ENCODE measurements at regions not wholly inside any gene's neighbourhood (a gene's known extent, or its start where the extent isn't known, plus 50 kb on each side); places are given as distances from the start of the nearest gene placed in this dataset.

- no peak for DNase-seq (ENCODE audit: low read depth)
- no peak for TF ChIP-seq CTCF (IDR thresholded peaks at IDR 0.05; ENCODE audit: insufficient read depth, low read length, poor library complexity, severe bottlenecking)
- H3K4me3 ChIP-seq (ENCODE audit: low read depth, low read length) = no peak overlapping the region
- H3K36me3 ChIP-seq (ENCODE audit: control insufficient read depth, insufficient read depth, low read length) = no peaks in the 10 kb centered on the region
- no peaks in the 10 kb centered on the region for H3K27me3 ChIP-seq (ENCODE audit: control insufficient read depth, insufficient read depth, low read length)
Observed at GRCh38 chr10:130776724-130777123, 534.8 kb downstream of the TCERG1L start.

- Histone ChIP-seq H3K4me3 (ENCODE audit: low read depth, low read length) (no peak overlapping the region), H3K27me3 (ENCODE audit: control insufficient read depth, insufficient read depth, low read length) (no peaks in the 10 kb centered on the region), H3K36me3 (ENCODE audit: control insufficient read depth, insufficient read depth, low read length) (no peaks in the 10 kb centered on the region)
- DNase-seq (ENCODE audit: low read depth) = no peak
- no peak for TF ChIP-seq CTCF (IDR thresholded peaks at IDR 0.05; ENCODE audit: insufficient read depth, low read length, poor library complexity, severe bottlenecking)
Observed at GRCh38 chr10:130777507-130778165, 533.9 kb downstream of the TCERG1L start.

GRCh38 chr10:130778166-130778545 lies 533.4 kb downstream of the TCERG1L start:
- no peak for DNase-seq (ENCODE audit: low read depth)
- no peaks in the 10 kb centered on the region for H3K36me3 ChIP-seq (ENCODE audit: control insufficient read depth, insufficient read depth, low read length)
- no peaks in the 10 kb centered on the region for H3K27me3 ChIP-seq (ENCODE audit: control insufficient read depth, insufficient read depth, low read length)
- no peak for TF ChIP-seq CTCF (IDR thresholded peaks at IDR 0.05; ENCODE audit: insufficient read depth, low read length, poor library complexity, severe bottlenecking)
- H3K4me3 ChIP-seq (ENCODE audit: low read depth, low read length) = no peak overlapping the region

GRCh38 chr10:130780763-130781162 lies 530.8 kb downstream of the TCERG1L start:
- no peak for DNase-seq (ENCODE audit: low read depth)
- Histone ChIP-seq H3K27me3 (ENCODE audit: control insufficient read depth, insufficient read depth, low read length) (no peaks in the 10 kb centered on the region), H3K36me3 (ENCODE audit: control insufficient read depth, insufficient read depth, low read length) (no peaks in the 10 kb centered on the region), H3K4me3 (ENCODE audit: low read depth, low read length) (no peak overlapping the region)
- TF ChIP-seq CTCF (IDR thresholded peaks at IDR 0.05; ENCODE audit: insufficient read depth, low read length, poor library complexity, severe bottlenecking) = no peak

- no peaks in the 10 kb centered on the region for H3K27me3 ChIP-seq (ENCODE audit: control insufficient read depth, insufficient read depth, low read length)
- H3K4me3 ChIP-seq (ENCODE audit: low read depth, low read length) = no peak overlapping the region
- no peaks in the 10 kb centered on the region for H3K36me3 ChIP-seq (ENCODE audit: control insufficient read depth, insufficient read depth, low read length)
- TF ChIP-seq CTCF (IDR thresholded peaks at IDR 0.05; ENCODE audit: insufficient read depth, low read length, poor library complexity, severe bottlenecking) = no peak
- no peak for DNase-seq (ENCODE audit: low read depth)
Observed at GRCh38 chr10:130781206-130781605, 530.3 kb downstream of the TCERG1L start.

GRCh38 chr10:130781623-130782022 lies 529.9 kb downstream of the TCERG1L start:
- H3K27me3 ChIP-seq (ENCODE audit: control insufficient read depth, insufficient read depth, low read length) = no peaks in the 10 kb centered on the region
- TF ChIP-seq CTCF (IDR thresholded peaks at IDR 0.05; ENCODE audit: insufficient read depth, low read length, poor library complexity, severe bottlenecking) = no peak
- no peaks in the 10 kb centered on the region for H3K36me3 ChIP-seq (ENCODE audit: control insufficient read depth, insufficient read depth, low read length)
- no peak for DNase-seq (ENCODE audit: low read depth)
- no peak overlapping the region for H3K4me3 ChIP-seq (ENCODE audit: low read depth, low read length)
